ENCODE measurements at regions not wholly inside any gene's neighbourhood (a gene's known extent, or its start where the extent isn't known, plus 50 kb on each side); places are given as distances from the start of the nearest gene placed in this dataset.

- intact Hi-C loops (cut with DNase I), result no loop called here
- 31 to 43% methylated on average over 4 of the region's 4 CpGs for WGBS, 2 donors
- Histone ChIP-seq H3K9me3 (no peaks in the 10 kb centered on the region), H3K27ac (no peak overlapping the region), H3K4me3 (no peak overlapping the region), H3K4me1 (no peaks in the 10 kb centered on the region), H3K27me3 (no peaks in the 10 kb centered on the region), H3K36me3 (no peaks in the 10 kb centered on the region)
- DNase-seq, result no peak
- TF ChIP-seq EP300 (IDR thresholded peaks at IDR 0.05) (no peak), POLR2AphosphoS5 (IDR thresholded peaks at IDR 0.05) (no peak), POLR2A (IDR thresholded peaks at IDR 0.05) (no peak), CTCF (IDR thresholded peaks at IDR 0.05) (no peak)
These were observed 193.4 kb downstream of the FBXO15 start for GRCh38 chr18:73954268-73954667.

GRCh38 chr18:73952296-73952946 lies 195.2 kb downstream of the FBXO15 start:
- H3K4me1 ChIP-seq, result no peaks in the 10 kb centered on the region
- no peaks in the 10 kb centered on the region for H3K36me3 ChIP-seq
- intact Hi-C loops (cut with DNase I), result no loop called here

GRCh38 chr18:73950116-73950700 lies 197.4 kb downstream of the FBXO15 start:
- no peaks in the 10 kb centered on the region for H3K9me3 ChIP-seq
- no peak overlapping the region for H3K27ac ChIP-seq
- H3K36me3 ChIP-seq, result no peaks in the 10 kb centered on the region
- no peaks in the 10 kb centered on the region for H3K4me1 ChIP-seq
- TF ChIP-seq POLR2AphosphoS5 (IDR thresholded peaks at IDR 0.05), result no peak
- TF ChIP-seq EP300 (IDR thresholded peaks at IDR 0.05), result no peak
- TF ChIP-seq POLR2A (IDR thresholded peaks at IDR 0.05), result no peak
- no peak for TF ChIP-seq CTCF (IDR thresholded peaks at IDR 0.05)
- 87 to 95% methylated on average over 2 of the region's 2 CpGs for WGBS, 2 donors
- no peak overlapping the region for H3K4me3 ChIP-seq
- intact Hi-C loops (cut with DNase I), result no loop called here
- DNase-seq, result no peak
- H3K27me3 ChIP-seq, result no peaks in the 10 kb centered on the region

More at GRCh38 chr18:73952296-73952946, 195.2 kb downstream of the FBXO15 start:
- no peak for TF ChIP-seq CTCF (IDR thresholded peaks at IDR 0.05)
- TF ChIP-seq POLR2A (IDR thresholded peaks at IDR 0.05), result no peak
- TF ChIP-seq POLR2AphosphoS5 (IDR thresholded peaks at IDR 0.05), result no peak
- no peak for TF ChIP-seq EP300 (IDR thresholded peaks at IDR 0.05)
- no peak overlapping the region for H3K27ac ChIP-seq
- H3K9me3 ChIP-seq, result no peaks in the 10 kb centered on the region
- H3K27me3 ChIP-seq, result no peaks in the 10 kb centered on the region
- 29 to 45% methylated on average over 7 of the region's 7 CpGs for WGBS, 2 donors
- H3K4me3 ChIP-seq, result no peak overlapping the region
- no peak for DNase-seq

GRCh38 chr18:73948497-73948896 lies 199.1 kb downstream of the FBXO15 start:
- 94 to 95% methylated on average over 3 of the region's 3 CpGs for WGBS, 2 donors
- no peak overlapping the region for H3K27ac ChIP-seq
- TF ChIP-seq CTCF (IDR thresholded peaks at IDR 0.05), result no peak
- TF ChIP-seq EP300 (IDR thresholded peaks at IDR 0.05), result no peak
- no peak for TF ChIP-seq POLR2A (IDR thresholded peaks at IDR 0.05)
- no peak for TF ChIP-seq POLR2AphosphoS5 (IDR thresholded peaks at IDR 0.05)
- no peaks in the 10 kb centered on the region for H3K9me3 ChIP-seq
- no peaks in the 10 kb centered on the region for H3K36me3 ChIP-seq
- intact Hi-C loops (cut with DNase I), result no loop called here
- DNase-seq, result no peak
- no peaks in the 10 kb centered on the region for H3K27me3 ChIP-seq
- H3K4me1 ChIP-seq, result no peaks in the 10 kb centered on the region
- no peak overlapping the region for H3K4me3 ChIP-seq
